Activated gamma-delta T cell (primary cell): ENCODE measurements at regions not wholly inside any gene's neighbourhood (a gene's known extent, or its start where the extent isn't known, plus 50 kb on each side); places are given as distances from the start of the nearest gene placed in this dataset.
"Not testable (repeated sequence)": the region's sequence is repeated elsewhere in the genome, so short reads cannot be mapped to it uniquely, and the experiment has no call there.

Experiments
- DNase-seq: peaks from one replicate; lab custom pipeline; 2025; lab: John Stamatoyannopoulos, UW

DNA sequence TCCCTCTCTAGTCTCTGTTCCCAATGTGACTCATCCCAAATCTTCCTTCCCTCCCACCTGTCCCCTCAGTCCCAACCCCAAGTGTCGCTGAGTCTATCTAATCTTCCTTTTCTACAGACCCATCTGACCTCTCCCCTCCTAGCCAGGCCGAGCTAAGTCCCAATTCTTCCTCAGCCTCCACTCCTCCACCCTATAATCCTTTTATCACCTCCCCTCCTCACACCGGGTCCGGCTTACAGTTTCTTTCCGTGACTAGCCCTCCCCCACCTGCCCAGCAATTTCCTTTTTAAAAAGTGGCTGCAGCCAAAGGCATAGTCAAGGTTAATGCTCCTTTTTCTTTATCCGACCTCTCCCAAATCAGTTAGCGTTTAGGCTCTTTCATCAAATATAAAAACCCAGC lies 541.0 kb upstream of the CRIM1 start:
- DNase-seq, result not testable (repeated sequence)

DNA sequence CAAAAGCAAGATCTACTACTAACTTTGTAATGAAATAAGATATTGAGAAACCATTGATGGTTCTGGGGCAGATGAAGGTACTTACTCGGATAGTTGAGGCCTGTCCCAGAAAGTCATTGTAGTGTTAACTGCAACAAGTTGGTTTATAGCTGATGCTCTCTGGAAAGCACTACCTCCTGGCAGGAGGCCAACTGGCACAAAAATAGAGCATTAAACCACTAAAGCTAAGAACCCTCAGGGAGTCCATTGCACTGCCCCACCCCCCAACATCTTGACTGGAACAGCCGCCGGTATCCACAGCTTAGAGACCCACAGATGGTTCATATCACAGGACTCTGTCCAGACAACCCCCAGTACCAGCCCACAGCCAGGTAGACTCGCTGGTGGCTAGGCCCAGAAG lies 552.5 kb upstream of the CRIM1 start:
- no peak for DNase-seq

DNA sequence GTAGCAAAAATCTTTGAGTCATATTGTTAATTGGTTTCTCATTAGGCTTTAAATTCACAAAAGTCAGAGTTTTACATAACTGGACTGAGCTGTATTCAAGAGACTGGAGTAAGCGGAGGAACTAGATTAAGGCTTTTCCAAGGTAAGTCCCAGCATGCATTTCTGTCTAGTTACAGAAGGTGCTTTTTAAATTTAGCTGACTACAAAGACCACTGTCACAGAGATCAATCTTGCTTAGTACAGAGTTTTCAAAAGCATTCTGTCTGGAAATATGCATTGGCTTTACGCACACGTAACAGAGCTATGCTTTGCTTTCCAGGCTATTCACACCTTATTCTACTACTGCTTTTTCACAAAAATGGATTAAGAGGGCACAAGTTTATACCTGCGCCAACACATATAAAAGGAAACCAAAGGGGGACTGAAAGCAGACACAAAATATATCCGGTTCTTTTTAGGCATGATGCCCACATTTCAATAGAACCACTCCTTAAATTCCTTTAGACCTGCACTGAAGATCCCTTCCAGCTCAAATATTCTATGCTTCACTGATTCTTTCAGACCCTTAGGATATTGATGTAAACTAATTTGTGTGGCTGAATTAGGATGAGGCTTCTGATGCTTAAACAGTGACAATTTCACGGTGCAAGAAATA lies 560.7 kb upstream of the CRIM1 start:
- no peak for DNase-seq

DNA sequence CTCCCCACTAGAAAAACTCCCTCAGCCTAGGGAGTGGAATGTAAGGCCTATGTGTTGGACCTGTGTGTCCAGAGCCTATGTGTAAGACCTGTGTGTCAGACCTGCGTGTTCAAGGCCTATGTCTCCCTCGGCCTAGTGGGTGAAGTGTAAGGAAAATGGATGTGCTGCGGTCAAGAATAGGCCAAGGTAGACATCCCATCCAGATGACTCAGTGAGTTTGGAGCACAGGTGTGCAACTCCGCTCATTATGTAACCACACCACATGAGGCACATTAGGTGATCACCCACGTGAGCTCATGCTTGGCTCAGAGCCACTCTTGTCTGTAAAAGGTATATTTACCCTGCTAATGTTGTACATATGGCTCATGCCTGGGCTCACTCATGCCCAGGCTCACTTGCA lies 565.3 kb upstream of the CRIM1 start:
- no peak for DNase-seq

DNA sequence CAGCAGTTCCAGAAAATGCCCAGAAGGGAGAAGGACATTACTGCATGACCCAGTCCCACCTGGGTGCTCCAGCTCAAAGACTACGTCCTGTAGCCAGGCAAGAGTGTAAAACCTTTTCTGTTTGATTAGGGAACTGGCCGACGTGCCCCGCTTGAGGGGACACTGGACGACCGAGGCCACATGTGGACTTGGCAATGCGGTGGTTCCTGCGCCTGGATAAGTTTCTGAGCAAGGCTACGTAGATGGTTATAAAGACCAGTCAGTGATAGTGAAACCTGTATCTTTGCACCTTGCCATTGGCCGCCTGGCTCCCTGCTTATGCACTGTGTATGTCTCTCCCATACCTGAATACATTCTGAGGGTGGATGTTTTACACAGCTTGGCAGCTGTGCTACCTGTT lies 567.0 kb upstream of the CRIM1 start:
- DNase-seq, result no peak

DNA sequence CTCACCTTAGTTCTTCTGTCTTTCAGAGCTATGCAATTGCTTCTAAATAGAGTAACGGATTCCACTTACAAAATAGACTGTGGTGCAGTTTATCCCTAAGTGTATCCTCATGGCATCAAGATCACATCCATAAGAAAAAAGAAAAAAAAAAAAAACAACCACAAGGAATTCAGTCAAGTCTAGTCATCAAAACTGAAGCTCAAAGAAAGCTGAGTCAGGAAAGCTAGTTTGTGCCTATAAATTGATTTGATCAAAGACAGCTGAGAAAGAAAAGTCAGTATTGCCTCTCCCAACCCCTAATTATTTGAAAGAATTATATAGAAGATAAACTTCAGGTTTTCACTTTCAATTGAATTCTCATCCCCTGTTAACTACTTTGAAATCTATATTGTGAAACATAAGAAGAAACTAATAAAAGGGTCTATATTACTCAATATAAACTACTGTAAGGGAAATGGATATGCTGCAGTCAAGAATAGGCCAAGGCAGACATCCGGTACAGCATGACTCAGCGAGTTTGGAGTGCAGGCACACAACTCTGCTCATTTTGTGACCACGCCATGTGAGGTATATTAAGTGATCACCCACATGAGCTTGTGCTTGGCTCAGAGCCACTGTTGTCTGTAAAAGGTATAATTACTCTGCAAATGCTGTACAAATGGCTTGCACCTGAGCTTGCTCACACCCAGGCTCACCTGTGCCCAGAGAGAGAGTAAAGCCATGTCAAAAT lies 568.1 kb upstream of the CRIM1 start:
- no peak for DNase-seq

DNA sequence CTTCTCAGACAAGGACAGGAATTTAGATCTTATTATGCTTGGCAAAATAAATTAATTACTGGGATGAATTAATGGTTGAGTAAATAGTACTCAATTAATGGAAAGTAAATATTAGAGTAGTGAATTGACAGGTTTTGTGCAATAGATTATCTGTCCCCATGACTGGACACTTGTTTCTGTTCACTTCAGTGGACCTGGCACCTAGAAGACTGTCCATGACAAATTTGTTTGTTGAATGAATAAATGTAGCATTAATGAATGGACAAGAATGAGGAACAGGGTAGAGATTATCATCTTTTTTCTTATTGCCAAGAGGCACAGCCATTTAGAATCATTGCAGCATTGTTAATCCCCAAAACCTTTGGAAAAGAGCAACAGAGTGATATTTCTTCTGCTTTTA lies 570.0 kb upstream of the CRIM1 start:
- DNase-seq, result no peak

DNA sequence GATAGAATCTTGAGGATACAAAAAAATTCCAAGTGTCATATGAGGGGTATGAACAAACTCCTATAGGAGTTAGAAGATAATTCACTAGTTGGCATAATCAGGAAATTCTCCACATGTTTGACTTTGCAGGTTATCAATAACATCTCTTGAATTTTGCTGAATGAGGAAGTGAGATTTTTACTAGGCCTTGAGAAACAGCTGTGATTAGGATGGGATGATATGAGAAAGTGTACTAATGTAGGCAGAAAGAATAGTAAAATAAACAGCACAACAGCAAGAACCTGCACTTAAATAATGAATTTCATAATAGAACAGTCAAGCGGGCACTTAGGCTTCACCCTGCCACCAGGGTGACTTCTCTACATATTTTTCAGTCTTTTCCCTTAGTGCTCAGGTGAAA lies 570.8 kb upstream of the CRIM1 start:
- no peak for DNase-seq

DNA sequence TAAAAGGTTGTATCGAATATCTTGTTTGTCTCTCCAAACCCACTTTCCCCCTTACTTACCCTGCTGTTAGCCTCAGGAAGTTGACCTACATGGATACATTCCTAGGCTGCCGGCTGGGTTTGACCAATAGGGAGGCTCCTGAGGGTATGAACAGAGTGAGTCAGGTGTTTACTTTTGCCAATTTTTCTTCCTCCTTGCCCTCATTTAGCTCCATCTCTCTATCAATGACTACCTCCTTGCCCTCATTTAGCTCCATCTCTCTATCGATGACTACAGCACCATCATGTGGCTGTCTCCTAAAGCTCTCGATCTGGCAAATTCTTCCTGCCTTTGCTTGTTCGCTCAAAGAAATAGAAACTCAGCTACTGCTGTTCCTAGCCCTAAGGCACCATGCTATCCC lies 571.9 kb upstream of the CRIM1 start:
- DNase-seq, result no peak

DNA sequence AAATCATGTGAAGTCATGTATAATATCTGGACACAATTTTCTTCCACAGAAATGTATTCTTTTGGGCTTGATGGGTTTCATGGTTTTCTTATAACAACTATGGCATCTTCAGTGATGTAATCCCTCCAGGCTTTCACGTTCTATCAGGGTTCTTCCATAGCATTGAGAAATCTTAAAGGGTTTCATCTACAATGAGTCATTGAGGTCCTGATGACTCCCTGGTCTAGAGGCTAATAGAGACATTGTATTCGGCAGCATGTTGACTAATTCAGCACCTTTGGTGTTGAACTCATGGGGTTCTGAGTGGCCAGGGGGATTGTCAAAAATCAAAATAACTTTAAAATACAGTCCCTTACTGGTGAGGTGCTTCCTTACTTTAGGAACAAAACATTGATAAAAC lies 614.0 kb upstream of the CRIM1 start:
- no peak for DNase-seq

DNA sequence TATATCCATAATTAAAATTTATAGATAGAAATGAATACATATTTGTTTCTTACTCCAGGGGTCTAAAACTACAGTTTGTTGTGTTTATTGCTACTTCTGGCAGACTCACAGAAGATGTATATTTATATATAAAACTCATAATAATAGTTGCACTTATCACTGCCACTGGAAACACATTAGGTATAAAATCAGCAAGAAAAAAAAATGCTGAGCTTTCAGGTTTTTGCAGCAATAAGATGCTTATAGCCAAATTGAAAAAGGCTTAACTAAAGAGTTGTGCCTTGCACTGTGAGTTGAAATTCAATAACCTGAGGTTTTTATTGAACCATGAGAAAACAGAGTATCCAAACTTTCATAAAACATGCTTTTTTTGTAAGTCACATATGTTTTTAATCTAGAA lies 623.9 kb upstream of the CRIM1 start:
- DNase-seq, result no peak

DNA sequence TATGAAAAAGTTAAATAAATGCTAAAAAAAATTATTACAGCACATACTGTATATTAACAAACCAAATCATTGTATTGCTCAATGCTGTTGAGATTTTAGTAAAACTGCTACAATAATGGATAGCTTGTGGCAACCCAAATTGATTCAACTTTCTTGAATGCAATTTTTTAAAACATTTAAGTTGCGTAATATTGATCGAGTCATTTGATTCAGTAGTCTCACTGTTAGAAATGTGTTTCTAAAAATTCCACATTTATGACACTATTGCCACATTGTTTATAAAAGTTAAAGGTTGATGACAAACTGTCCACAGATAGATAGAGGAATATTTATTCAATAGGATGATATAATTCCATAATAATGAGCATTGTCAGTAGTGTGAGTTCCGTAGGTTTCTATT lies 640.7 kb upstream of the CRIM1 start:
- no peak for DNase-seq

DNA sequence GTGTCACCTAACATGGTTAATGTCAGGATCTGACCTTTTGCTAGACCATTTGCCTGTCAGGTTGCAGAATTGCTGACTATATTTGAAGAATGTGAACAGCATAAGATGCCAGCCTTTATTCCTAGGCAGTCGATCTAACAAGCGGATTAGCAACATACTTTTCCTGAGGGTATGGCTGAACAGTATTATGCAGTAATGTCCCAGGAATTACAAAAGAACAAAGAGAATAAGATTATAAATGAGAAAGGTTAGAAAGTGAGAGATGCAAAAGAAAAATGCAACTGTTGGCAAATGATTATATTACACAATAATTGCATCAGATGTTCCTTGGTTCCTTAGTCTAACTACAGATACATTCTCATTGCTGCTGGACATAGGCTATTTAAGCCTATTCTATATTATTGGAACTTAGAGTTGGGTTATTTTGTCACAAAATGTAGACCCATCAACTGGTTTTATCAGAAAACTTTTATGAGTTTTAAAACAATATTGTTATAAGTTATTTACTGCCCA lies 647.1 kb upstream of the CRIM1 start:
- DNase-seq, result no peak

DNA sequence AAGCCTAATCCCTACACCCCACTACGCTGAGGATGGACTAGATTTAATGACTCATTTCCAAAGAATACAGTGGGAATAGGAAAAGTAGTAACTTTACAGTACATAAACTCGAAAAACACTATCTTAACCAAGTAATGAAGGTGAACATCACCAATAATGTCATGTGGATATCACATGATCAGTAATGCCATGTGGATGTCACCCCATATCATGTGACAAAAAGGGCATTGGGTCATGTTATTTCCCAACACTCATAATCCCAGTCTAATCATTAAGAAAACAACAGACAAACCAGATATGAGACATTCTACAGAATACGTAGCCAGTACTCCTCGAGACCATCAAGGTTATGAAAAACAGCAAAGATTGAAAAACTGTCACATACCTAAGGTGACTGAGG lies 667.3 kb upstream of the CRIM1 start:
- no peak for DNase-seq

DNA sequence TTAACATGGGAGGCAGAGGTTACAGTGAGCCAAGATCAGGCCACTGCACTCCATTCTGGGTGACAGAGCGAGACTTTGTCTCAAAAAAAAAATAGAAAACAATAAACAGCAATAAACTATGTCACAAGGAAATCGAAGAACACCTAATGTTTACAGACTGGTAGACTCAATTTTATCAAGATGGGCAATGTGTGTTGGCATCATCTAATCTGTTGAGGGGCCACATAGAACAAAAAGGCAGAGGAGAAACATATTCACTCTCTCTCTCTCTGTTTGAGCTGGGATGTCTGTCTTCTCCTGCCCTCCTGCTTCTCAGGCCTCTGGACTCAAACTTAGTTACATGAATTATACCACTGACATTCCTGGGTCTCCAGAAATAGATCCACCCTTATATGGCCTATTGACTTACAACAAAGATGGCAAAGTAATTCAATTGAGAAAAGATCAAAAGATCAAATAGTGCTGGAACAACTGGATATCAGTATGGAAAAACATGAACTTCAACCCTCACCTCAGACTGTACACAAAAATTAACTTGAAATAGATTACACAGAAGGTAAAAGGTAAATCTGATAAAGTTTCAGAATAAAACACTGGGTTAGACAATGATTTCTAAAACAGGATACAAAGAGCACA lies 703.8 kb upstream of the CRIM1 start:
- no peak for DNase-seq

DNA sequence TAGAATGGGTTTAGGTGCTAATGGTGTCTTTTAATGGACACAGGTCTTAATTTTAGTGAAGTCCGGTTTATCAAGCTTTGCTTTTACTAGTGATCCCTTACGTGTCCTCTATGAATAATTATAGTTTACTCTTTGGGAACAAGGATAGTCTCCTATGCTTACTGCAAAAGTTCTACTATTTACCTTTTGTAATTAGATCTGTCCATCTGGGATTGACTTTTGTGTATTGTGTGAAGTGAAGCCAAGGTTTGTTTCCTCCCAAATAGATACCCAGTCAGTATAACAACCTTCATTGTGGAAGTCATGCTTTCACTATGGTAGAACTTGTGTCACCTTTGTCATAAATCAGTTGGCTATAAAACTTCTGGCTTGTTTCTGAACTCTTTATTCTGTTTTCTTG lies 740.9 kb upstream of the CRIM1 start:
- DNase-seq, result no peak

DNA sequence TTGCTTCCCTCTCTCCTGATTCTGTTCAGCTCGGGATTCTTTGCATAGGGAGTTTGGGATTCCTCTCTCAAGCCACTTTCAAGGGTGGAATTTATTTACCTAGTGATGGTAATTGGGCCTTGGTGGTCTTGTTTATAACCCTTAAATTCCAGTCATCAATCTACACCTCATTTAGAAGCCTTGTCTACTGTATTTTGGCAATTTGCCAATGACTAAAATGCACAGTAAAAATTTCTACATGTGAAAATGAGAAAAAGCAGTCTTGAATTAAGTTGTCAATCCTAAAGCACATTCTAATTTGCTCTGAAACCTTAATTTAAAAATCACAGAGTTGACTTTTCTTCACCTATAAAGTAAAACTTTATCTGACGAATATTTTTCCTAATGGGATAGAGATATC lies 749.2 kb upstream of the CRIM1 start:
- no peak for DNase-seq

DNA sequence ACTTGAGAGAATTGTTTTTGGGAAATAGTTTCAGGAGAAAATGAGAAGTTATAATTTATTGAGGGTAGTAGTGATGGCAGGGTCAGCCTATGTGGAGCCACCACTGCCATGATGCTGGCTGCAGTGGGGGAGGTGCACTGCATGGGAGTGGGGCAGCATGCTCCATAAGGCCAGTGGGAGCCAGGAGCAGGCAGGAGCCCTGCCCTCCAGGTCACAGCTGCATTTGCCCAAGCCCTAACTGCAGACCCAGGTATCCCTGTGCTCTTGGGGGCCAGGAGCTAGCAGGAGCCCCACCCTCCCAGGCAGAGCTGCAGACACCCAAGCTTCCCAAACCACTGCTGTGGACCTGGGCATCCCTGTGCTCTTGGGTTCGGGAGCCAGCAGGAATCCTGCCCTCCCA lies 757.3 kb upstream of the CRIM1 start:
- DNase-seq, result no peak

DNA sequence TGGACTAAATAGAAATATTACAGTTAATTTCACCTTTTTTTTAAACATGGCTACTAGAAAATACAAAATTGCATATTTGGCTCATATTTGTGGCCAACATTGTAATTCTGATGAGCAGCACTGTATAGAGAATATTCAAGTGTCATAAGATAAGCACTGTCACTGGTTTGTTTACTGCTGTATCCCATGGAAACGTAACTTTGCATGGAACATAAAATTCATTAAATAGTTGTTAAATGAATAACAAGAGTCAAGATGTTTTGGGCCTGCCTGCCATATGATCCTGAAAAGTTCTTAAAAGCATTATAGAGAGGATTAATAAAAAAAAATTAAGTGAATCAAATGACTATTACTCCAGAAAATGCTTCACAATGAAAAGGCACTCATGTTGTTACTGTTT lies 763.7 kb upstream of the CRIM1 start:
- DNase-seq, result no peak

DNA sequence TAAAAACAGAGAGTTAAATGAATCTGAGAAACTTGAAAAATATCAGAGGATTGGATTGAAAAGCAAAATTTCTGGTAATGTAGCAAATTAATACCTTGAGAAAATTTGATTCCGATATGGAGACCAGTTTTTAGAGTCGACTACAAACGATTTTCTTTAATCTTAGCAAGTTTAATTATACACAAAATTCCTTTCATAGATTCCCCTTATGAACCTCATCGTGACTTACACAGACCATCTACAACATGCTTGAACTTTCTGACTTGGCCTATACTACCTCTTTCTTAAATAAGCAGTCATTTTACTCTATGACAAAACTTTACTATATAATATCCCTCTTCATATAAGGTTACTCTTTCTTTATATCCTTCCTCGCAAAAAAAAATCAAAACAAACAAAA lies 769.6 kb upstream of the CRIM1 start:
- no peak for DNase-seq

DNA sequence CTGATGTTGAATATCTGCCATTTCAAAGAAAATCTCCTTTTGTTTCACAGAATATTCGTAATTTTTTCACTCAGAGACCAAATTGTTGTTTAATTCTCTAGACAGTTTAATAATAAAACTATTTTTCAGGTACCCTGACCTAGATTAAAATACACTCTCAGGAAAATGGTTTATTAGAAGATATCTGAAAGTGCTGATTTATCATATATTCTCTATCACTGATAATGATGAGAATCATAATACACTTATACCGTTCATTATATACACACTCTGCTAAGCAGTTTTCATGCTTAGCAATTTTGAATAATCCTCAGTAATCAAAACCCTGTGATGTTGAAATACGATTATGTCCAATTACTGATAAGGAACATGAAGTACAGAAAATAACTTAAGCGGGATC lies 772.9 kb upstream of the CRIM1 start:
- no peak for DNase-seq

DNA sequence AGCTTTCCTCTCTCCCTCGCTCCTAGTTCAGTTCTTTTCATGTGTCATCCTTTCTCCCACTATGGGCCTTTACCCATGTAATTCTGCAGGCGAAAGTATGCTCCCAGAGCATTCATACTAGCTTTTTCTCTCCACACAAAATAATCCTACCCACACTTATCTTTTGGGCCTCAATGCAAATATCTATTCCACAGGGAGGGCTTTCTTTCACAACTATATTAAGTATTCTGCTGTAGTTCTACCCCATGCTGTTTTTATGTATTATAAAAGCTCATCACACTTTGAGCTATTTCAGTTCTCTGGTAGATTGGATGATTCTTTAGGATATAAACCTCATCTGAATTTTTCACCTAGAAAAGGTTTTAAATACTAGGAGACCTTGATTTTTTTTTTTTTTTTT lies 774.6 kb upstream of the CRIM1 start:
- DNase-seq, result no peak

DNA sequence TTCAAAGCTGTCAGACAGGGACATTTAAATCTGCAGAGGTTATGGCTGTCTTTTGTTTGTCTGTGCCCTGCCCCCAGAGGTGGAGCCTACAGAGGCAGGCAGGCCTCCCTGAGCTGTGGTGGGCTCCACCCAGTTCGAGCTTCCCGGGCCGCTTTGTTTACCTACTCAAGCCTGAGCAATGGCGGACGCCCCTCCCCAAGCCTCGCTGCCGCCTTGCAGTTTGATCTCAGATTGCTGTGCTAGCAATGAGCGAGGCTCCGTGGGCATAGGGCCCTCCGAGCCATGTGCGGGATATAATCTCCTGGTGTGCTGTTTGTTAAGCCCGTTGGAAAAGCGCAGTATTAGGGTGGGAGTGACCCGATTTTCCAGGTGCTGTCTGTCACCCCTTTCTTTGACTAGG lies 787.0 kb upstream of the CRIM1 start:
- DNase-seq, result not testable (repeated sequence)
